IPS DF 6.9 (cell line): ENCODE measurements at regions not wholly inside any gene's neighbourhood (a gene's known extent, or its start where the extent isn't known, plus 50 kb on each side); places are given as distances from the start of the nearest gene placed in this dataset.
"Not testable (repeated sequence)": the region's sequence is repeated elsewhere in the genome, so short reads cannot be mapped to it uniquely, and the experiment has no call there.

Source experiments
- DNase-seq: peaks from one replicate; pipeline ENCODE4 v3.0.0-alpha.2; 2013; ENCODE audit warnings: low read depth, low spot score
- H3K27ac ChIP-seq: one replicate; pipeline ENCODE4 v1.5.1; 2013; ENCODE audit warnings: low read length, control low read depth
- H3K27me3 ChIP-seq: 2 replicates; pipeline ENCODE4 v1.6.1; 2013; ENCODE audit warnings: mild to moderate bottlenecking, low read length; ENCODE audit not compliant: control insufficient read depth, insufficient read depth
- H3K36me3 ChIP-seq: 2 replicates; pipeline ENCODE4 v1.6.1; 2013; ENCODE audit warnings: low read length; ENCODE audit not compliant: control insufficient read depth, insufficient read depth
- H3K4me1 ChIP-seq: 2 replicates; pipeline ENCODE4 v1.6.1; 2013; ENCODE audit warnings: low read length; ENCODE audit not compliant: control insufficient read depth, insufficient read depth
- H3K4me3 ChIP-seq: 2 replicates; pipeline ENCODE4 v1.5.1; 2013; ENCODE audit warnings: mild to moderate bottlenecking, low read length
- H3K9me3 ChIP-seq: 2 replicates; pipeline ENCODE4 v1.6.1; 2013; ENCODE audit warnings: low read length, inconsistent platforms; ENCODE audit not compliant: control insufficient read depth, insufficient read depth
- WGBS: extraction: QIAGEN DNeasy Blood & Tissue Kit; methylation state at CpG from one replicate; pipeline ENCODE4 v1.1.7; 2013; ENCODE audit warnings: mixed read lengths, missing lambda C conversion rate; ENCODE audit not compliant: insufficient read length, insufficient coverage; 5-methylcytosine and 5-hydroxymethylcytosine counted together

DNA sequence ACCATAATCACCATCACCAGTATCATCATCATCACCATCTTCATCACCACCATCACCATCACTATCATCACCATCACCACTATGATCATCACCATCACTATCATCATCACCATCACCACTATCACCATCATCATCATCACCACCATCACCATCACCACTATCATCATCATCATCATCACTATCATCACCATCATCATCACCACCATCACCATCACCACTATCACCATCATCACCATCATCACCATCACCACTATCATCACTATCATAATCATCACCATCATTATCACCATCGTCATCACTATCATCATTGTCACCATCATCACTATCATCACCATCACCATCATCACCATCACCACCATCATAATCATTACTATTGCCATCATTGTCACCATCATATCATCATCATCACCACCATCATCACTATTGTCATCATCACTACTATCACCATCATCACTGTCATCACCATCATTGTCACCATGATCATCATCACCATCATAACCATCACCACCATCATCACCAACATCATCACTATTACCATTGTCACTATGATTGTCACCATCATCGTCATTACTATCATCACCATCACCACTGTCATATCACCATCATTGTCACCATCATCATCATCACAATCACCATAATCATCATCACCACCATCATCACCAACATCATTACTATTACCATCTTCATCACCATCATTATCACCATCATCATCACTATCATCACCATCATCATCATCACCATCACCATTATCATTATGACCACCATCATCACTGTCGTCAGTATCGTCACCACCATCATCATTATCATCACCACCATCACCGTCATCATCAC, 154.7 kb downstream of the ACTR3B start:
- Histone ChIP-seq H3K4me1 (no peaks in the 10 kb centered on the region; the same call in 1 of the 2 replicates), H3K4me3 (no peak overlapping the region), H3K27ac (no peak overlapping the region), H3K9me3 (no peaks in the 10 kb centered on the region), H3K27me3 (no peaks in the 10 kb centered on the region), H3K36me3 (no peaks in the 10 kb centered on the region)
- no peak for DNase-seq
- no CpG with 5 or more reads among the region's 5 CpGs for WGBS

DNA sequence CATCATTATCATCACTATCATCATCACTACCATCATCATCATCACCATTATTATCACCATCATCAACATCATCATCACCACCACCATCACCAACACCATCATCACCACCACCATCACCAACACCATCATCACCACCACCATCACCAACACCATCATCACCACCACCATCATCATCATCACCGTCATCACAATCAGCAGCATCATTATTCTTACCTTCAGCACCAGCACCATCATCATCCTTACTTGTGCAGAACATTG, 155.2 kb downstream of the ACTR3B start:
- not testable (repeated sequence) for DNase-seq, H3K36me3 ChIP-seq, H3K27ac ChIP-seq, H3K9me3 ChIP-seq, H3K4me3 ChIP-seq, H3K4me1 ChIP-seq, H3K27me3 ChIP-seq
- WGBS: no CpG with 5 or more reads among the region's 1 CpG

GRCh38 chr7:152922318-152923081, 162.9 kb downstream of the ACTR3B start:
- H3K9me3 ChIP-seq: no peaks in the 10 kb centered on the region
- peaks cover 4% of the 10 kb centered on the region for H3K4me1 ChIP-seq
- H3K36me3 ChIP-seq: no peaks in the 10 kb centered on the region; the same call in 1 of the 2 replicates
- no CpG with 5 or more reads among the region's 16 CpGs for WGBS
- H3K27ac ChIP-seq: no peak overlapping the region
- peaks cover 6% of the 10 kb centered on the region; the same call in 1 of the 2 replicates for H3K27me3 ChIP-seq
- no peak overlapping the region for H3K4me3 ChIP-seq
- DNase-seq: no peak

DNA sequence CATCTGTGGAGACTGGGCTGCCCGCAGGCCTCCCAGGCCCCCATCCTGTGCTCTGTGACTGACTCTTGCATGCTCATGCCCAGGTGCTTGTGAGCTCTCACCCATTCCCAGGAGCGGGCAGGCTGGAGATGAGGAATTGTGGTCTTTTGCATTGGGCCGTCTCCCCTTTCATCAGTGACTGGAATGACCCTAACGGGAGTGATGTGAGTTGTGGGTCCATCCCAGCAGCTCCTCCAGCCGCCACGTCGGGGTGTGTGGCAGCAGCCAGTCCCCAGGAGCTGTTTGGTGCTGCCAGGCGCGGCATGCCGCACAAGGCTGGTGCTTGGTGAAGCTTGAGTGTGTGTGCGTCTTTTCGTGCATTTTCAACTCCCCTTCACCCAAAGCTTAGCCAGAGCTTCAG, 164.2 kb downstream of the ACTR3B start:
- Histone ChIP-seq H3K27ac (no peak overlapping the region), H3K4me1 (peaks cover 4% of the 10 kb centered on the region), H3K36me3 (no peaks in the 10 kb centered on the region; the same call in 1 of the 2 replicates), H3K27me3 (peaks cover 6% of the 10 kb centered on the region; the same call in 1 of the 2 replicates), H3K9me3 (no peaks in the 10 kb centered on the region), H3K4me3 (no peak overlapping the region)
- DNase-seq: no peak
- WGBS: no CpG with 5 or more reads among the region's 12 CpGs

DNA sequence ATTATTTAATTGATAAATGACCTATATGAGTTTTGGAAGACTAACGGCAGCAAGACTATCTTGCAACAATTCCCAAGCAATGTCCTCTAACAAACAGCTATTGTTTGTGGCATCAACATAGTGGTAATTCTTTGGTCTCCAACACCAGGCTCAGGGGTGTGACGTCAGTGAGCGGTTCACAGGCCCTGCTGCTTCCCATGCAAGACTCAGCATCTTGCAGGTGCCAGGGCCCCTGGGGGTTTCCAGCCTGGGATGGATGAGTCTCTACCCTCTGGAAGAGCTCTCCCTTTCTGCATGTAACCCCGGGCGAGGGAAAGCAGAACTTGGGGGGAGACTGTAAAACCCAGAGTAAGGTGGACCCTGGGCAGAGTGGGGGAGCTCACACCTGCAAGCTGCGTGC, 164.7 kb downstream of the ACTR3B start:
- Histone ChIP-seq H3K36me3 (no peaks in the 10 kb centered on the region; the same call in 1 of the 2 replicates), H3K27me3 (peaks cover 6% of the 10 kb centered on the region; the same call in 1 of the 2 replicates), H3K9me3 (no peaks in the 10 kb centered on the region), H3K4me3 (no peak overlapping the region), H3K4me1 (peaks cover 4% of the 10 kb centered on the region), H3K27ac (no peak overlapping the region)
- no CpG with 5 or more reads among the region's 6 CpGs for WGBS
- DNase-seq: no peak

DNA sequence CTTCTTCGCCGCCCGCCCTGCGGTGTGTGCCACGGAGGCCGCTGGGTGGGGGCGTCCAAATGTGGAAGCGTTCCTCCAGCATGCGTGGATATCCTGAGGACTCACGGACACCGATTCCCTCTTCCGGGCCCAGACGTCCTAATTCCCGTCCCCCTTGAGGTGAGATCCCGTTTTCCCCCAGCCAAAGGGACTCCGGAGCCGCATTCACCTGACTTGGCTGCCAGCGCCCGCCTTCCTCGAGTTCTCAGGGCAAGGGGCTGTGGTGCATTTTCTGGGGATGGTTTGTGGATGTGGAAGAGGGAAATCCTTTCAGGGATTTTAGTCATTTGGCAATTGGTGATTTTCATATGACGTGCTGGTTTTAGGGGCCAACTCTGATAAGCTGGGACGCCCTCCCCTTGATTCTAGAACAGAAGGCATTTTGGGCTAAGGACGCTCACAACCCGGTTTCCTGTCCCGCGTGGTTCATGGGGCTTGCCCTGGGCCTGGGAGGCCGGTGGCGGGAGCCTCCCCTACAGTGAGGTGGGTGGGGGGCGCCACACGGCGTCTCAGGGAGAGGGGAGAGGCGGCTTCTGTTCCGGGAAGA, 165.4 kb downstream of the ACTR3B start:
- no peak overlapping the region for H3K27ac ChIP-seq
- H3K36me3 ChIP-seq: no peaks in the 10 kb centered on the region; the same call in 1 of the 2 replicates
- peaks cover 6% of the 10 kb centered on the region; the same call in 1 of the 2 replicates for H3K27me3 ChIP-seq
- peaks cover 4% of the 10 kb centered on the region for H3K4me1 ChIP-seq
- peak overlapping the region; percentile 87; the same call in 1 of the 2 replicates for H3K4me3 ChIP-seq
- no CpG with 5 or more reads among the region's 33 CpGs for WGBS
- DNase-seq: no peak
- no peaks in the 10 kb centered on the region for H3K9me3 ChIP-seq

DNA sequence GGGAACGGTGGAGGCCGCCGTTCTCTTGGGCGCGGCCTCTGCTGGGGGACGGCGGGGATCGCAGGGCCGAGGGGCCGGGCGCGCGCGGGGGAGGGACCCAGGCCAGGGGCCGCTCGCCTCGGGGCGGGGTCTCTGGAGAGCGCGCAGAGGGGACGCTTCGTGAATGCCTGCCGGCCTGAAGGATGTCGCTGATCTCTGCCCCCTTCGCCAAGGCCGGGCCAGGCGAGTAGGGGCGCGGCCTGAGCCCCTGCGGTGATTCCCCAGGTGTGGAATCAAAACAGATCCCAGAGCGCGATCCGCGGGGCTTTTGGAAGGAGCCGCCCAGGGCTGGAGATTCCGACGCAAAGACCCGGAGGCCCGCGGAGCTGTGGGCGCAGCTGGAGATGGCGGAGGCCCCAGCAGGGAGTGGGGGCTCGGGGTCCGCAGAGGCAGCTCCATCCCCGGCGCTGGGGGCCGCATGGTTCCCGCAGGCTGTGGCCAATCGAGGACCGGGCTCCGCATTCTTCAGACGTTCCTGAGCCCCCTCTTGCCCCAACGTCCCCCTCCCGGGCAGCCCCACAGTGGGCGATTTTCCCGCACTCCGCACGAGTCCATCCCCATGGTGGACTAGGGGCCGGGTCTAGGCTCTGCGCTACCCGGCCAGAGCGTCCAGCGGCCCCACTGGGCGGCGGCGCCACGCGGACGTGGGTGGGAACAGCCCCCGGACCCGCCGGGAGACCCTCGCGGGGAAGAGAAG, 166.0 kb downstream of the ACTR3B start:
- peak; percentile 37 for DNase-seq
- Histone ChIP-seq H3K36me3 (no peaks in the 10 kb centered on the region; the same call in 1 of the 2 replicates), H3K4me3 (peak overlapping the region; percentile 87), H3K27me3 (peaks cover 6% of the 10 kb centered on the region; the same call in 1 of the 2 replicates), H3K27ac (no peak overlapping the region), H3K9me3 (no peaks in the 10 kb centered on the region), H3K4me1 (peaks cover 4% of the 10 kb centered on the region)
- no CpG with 5 or more reads among the region's 74 CpGs for whole genome bisulfite sequencing

DNA sequence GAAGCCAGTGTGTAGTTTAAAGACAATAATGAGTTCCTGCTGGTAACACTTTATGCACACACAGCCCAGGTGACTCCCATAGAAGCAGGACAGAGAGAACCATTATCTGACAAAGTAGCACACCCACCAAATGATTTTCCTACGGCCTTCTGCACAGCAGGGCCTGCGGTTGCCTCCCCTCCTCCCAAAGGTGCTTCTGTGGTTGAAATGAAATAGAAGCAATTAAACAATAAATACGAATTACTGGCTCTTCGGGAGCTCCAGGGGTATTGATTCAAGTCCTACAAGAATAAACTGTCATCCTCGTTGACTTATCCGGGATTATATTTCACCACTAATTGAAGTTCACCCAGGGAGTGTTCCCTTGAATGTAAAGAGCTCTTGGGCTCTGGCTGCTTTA, 172.1 kb downstream of the ACTR3B start:
- Histone ChIP-seq H3K4me1 (no peaks in the 10 kb centered on the region; the same call in 1 of the 2 replicates), H3K27ac (no peak overlapping the region), H3K9me3 (no peaks in the 10 kb centered on the region), H3K4me3 (no peak overlapping the region), H3K36me3 (no peaks in the 10 kb centered on the region), H3K27me3 (no peaks in the 10 kb centered on the region)
- no CpG with 5 or more reads among the region's 6 CpGs for WGBS
- no peak for DNase-seq

DNA sequence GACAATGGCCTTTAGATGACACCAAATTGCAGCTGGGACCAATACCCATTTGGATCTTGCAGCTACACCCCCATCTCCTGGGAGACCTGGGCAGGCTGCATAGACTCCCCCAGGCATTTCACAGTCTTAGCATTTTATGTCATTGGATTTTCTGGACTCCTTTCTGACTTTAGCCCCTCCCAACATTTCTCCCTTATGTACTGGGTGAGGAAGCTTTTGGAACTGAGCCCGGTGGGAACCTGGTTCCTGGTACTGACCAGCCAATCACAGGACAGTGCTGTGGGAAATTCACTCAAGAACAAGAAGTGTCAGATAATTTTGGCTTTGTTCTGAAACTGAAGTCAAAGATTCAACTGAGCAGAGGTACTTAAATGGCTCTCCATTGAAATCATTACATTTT, 177.7 kb downstream of the ACTR3B start:
- Histone ChIP-seq H3K4me1 (no peaks in the 10 kb centered on the region; the same call in 1 of the 2 replicates), H3K9me3 (no peaks in the 10 kb centered on the region), H3K36me3 (no peaks in the 10 kb centered on the region), H3K27me3 (no peaks in the 10 kb centered on the region), H3K27ac (no peak overlapping the region), H3K4me3 (no peak overlapping the region)
- no CpG with 5 or more reads among the region's 1 CpG for WGBS
- no peak for DNase-seq

GRCh38 chr7:152946616-152947015, 187.1 kb downstream of the ACTR3B start:
- WGBS: no CpG with 5 or more reads among the region's 2 CpGs
- H3K27ac ChIP-seq, H3K27me3 ChIP-seq, H3K36me3 ChIP-seq, H3K4me1 ChIP-seq, H3K9me3 ChIP-seq, H3K4me3 ChIP-seq, DNase-seq: not testable (repeated sequence)
